Stimulated activated CD4-positive, alpha-beta T cell treated with anti-CD3 and anti-CD28 coated beads, Interleukin-1b, Interleukin-23, amount 100 ng/mL, for 24 hours (primary cell): ENCODE measurements at regions not wholly inside any gene's neighbourhood (a gene's known extent, or its start where the extent isn't known, plus 50 kb on each side); places are given as distances from the start of the nearest gene placed in this dataset.

ENCODE experiments used
- DNase-seq, 4 experiments: peaks; one replicate each; pipeline ENCODE4 v3.0.0-alpha.2; 2020; ENCODE audit warnings: low read depth in 4 of 4, low spot score in 1 of 4

GRCh38 chr9:90012949-90013348 lies 408.1 kb downstream of the GADD45G start:
- no peak for DNase-seq

- no peak for DNase-seq
These were observed 409.0 kb downstream of the GADD45G start for GRCh38 chr9:90013778-90014177.

GRCh38 chr9:90014421-90014820 lies 409.6 kb downstream of the GADD45G start:
- no peak for DNase-seq

GRCh38 chr9:90016272-90016671 lies 411.5 kb downstream of the GADD45G start:
- no peak for DNase-seq

- DNase-seq, result no peak
These were observed 412.9 kb downstream of the GADD45G start for GRCh38 chr9:90017679-90018078.

- no peak for DNase-seq
These were observed 413.9 kb downstream of the GADD45G start for GRCh38 chr9:90018688-90019087.

GRCh38 chr9:90019626-90020025 lies 414.8 kb downstream of the GADD45G start:
- DNase-seq, result no peak

GRCh38 chr9:90020276-90020871 lies 415.6 kb downstream of the GADD45G start:
- DNase-seq, result no peak

GRCh38 chr9:90021216-90021906 lies 416.5 kb downstream of the GADD45G start:
- no peak for DNase-seq

- DNase-seq, result no peak
These were observed 417.7 kb downstream of the GADD45G start for GRCh38 chr9:90022474-90022873.

GRCh38 chr9:90023861-90024260 lies 419.0 kb downstream of the GADD45G start:
- DNase-seq, result no peak

- no peak for DNase-seq
These were observed 419.6 kb downstream of the GADD45G start for GRCh38 chr9:90024409-90024808.

- DNase-seq, result no peak
These were observed 420.0 kb downstream of the GADD45G start for GRCh38 chr9:90024823-90025222.

- DNase-seq, result no peak
These were observed 421.0 kb downstream of the GADD45G start for GRCh38 chr9:90025816-90026215.

GRCh38 chr9:90027296-90027790 lies 422.5 kb downstream of the GADD45G start:
- no peak for DNase-seq

GRCh38 chr9:90029386-90029785 lies 424.6 kb downstream of the GADD45G start:
- DNase-seq, result no peak

- DNase-seq, result no peak
These were observed 425.2 kb downstream of the GADD45G start for GRCh38 chr9:90029996-90030395.

- no peak for DNase-seq
These were observed 427.6 kb downstream of the GADD45G start for GRCh38 chr9:90032296-90033027.

- DNase-seq, result no peak
These were observed 428.3 kb downstream of the GADD45G start for GRCh38 chr9:90033028-90033650.

GRCh38 chr9:90034071-90034470 lies 429.3 kb downstream of the GADD45G start:
- DNase-seq, result no peak

- no peak for DNase-seq
These were observed 430.7 kb downstream of the GADD45G start for GRCh38 chr9:90035471-90035870.
